H1 (cell line): ENCODE measurements at regions not wholly inside any gene's neighbourhood (a gene's known extent, or its start where the extent isn't known, plus 50 kb on each side); places are given as distances from the start of the nearest gene placed in this dataset.

ENCODE experiments used
- CHD7 ChIP-seq: fragments of 300-600 bp; sonication (generic); IDR thresholded peaks from 2 replicates; pipeline ENCODE4 v1.7.1; 2012; ENCODE audit warnings: low read length, moderate library complexity, mild to moderate bottlenecking, inconsistent platforms; ENCODE audit not compliant: insufficient replicate concordance
- CREB1 ChIP-seq: IDR thresholded peaks from 2 replicates; pipeline ENCODE4 v1.6.1; 2012; ENCODE audit warnings: inconsistent platforms
- FOSL1 ChIP-seq: IDR thresholded peaks from 2 replicates; pipeline ENCODE4 v1.6.1; 2011; ENCODE audit warnings: mild to moderate bottlenecking, low read depth, low read length, moderate library complexity; ENCODE audit not compliant: insufficient read depth
- MAX ChIP-seq: IDR thresholded peaks from 2 replicates; pipeline ENCODE4 v1.6.1; 2012; ENCODE audit warnings: inconsistent platforms
- POU5F1 ChIP-seq: IDR thresholded peaks from 2 replicates; pipeline ENCODE4 v1.6.1; 2011; ENCODE audit warnings: low read depth, mild to moderate bottlenecking, low read length, moderate library complexity
- YY1 ChIP-seq: IDR thresholded peaks from 2 replicates; pipeline ENCODE4 v1.6.1; 2011; ENCODE audit warnings: low read depth, mild to moderate bottlenecking, low read length
- ZNF274 ChIP-seq: IDR thresholded peaks from 2 replicates; pipeline ENCODE4 v1.7.0; 2012; ENCODE audit warnings: low read length, borderline replicate concordance; ENCODE audit errors: extremely low read depth

GRCh38 chr21:32198384-32198783 is 80.5 kb downstream of the MIS18A start (continued):
- TF ChIP-seq CHD7 (no peak), MAX (no peak), ZNF274 (no peak), POU5F1 (no peak), YY1 (no peak), CREB1 (no peak), FOSL1 (no peak)
